Neural progenitor cell (in vitro differentiated cells): ENCODE measurements at regions not wholly inside any gene's neighbourhood (a gene's known extent, or its start where the extent isn't known, plus 50 kb on each side); places are given as distances from the start of the nearest gene placed in this dataset.

ENCODE experiments used
- CTCF ChIP-seq: fragments of 200-600 bp; sonication (generic); IDR thresholded peaks from 2 replicates; pipeline ENCODE4 v1.5.1; 2017; ENCODE audit warnings: antibody characterized with exemption, mild to moderate bottlenecking
- EZH2 ChIP-seq: fragments of 200-600 bp; sonication (generic); IDR thresholded peaks from 2 replicates; pipeline ENCODE4 v1.6.1; 2017; ENCODE audit warnings: antibody characterized with exemption, mild to moderate bottlenecking, moderate library complexity
- EZH2phosphoT487 ChIP-seq: fragments of 200-600 bp; sonication (generic); IDR thresholded peaks from 2 replicates; pipeline ENCODE4 v1.6.1; 2017; ENCODE audit warnings: antibody characterized with exemption

GRCh38 chr16:51531271-51531670 lies 380.2 kb upstream of the SALL1 start:
- TF ChIP-seq CTCF = no peak
- TF ChIP-seq EZH2 = no peak
- TF ChIP-seq EZH2phosphoT487 = no peak
